ENCODE measurements at regions not wholly inside any gene's neighbourhood (a gene's known extent, or its start where the extent isn't known, plus 50 kb on each side); places are given as distances from the start of the nearest gene placed in this dataset.

DNA sequence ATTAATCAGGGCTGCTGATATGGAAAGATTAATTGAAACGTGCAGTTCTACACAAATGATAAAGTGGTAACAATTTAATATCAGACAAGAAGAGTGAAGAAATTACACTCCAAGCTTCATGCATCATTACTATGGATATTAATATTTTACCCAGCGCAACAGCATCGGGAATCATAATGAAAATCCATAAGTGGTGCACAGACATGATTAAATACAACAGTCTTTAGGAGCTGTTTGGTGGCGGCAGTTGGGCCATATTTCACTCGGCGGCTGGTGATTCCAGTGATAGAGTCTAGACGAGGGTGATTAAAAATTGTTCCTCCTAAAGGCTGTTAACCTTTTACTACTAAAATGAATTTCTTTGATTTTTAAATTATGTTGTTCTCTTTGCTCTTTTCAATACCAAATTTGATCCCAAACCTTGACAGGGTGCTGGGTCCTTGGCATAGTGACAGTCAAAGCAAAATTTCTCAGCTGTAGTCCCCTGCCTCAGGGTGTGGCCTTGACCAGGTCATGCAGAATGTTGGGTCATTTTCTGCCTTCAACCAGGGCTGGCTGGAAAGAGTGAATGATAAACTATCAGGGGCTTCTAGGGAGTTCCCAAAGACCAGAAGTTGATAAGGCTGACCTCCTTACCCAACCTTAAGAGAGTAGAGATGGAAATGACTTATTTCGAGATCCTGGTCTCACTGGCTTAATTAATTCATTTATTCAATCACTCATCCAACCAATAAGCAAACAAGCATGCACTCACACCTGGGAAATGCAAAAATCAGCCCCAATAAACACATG lies 392.0 kb downstream of the IL20RB start:
- TF ChIP-seq, protein P1, sequence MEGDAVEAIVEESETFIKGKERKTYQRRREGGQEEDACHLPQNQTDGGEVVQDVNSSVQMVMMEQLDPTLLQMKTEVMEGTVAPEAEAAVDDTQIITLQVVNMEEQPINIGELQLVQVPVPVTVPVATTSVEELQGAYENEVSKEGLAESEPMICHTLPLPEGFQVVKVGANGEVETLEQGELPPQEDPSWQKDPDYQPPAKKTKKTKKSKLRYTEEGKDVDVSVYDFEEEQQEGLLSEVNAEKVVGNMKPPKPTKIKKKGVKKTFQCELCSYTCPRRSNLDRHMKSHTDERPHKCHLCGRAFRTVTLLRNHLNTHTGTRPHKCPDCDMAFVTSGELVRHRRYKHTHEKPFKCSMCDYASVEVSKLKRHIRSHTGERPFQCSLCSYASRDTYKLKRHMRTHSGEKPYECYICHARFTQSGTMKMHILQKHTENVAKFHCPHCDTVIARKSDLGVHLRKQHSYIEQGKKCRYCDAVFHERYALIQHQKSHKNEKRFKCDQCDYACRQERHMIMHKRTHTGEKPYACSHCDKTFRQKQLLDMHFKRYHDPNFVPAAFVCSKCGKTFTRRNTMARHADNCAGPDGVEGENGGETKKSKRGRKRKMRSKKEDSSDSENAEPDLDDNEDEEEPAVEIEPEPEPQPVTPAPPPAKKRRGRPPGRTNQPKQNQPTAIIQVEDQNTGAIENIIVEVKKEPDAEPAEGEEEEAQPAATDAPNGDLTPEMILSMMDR (optimal IDR thresholded peaks at IDR 0.05 in 1 of 3, IDR thresholded peaks at IDR 0.05 in 1 of 3, conservative IDR thresholded peaks at IDR 0.05 in 1 of 3; ENCODE audit: extremely low read depth in 1 of 3, insufficient read depth in 2 of 3, low read length in 3 of 3), result no peak
- no peak for TF ChIP-seq EZH2 (IDR thresholded peaks at IDR 0.05; ENCODE audit: low read length)
